ENCODE measurements at regions not wholly inside any gene's neighbourhood (a gene's known extent, or its start where the extent isn't known, plus 50 kb on each side); places are given as distances from the start of the nearest gene placed in this dataset.

DNA sequence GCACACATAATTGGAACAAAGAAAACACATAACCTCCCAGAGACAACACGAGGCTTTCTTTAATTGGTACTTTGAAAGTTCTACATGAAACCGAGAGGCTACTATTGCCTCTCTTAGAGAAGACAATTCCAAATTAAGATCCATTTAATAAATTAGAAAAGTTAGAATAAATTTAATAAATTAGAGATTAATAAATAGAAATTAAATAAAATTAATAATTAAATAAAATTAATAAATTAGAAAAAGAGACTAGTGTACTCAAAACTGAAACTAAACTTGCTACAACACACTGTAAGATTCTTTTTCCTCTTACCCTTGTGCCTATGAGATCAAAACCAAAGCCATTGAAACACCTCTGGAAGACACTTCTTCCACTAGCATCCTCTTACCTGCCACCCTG, 199.0 kb downstream of the URB2 start:
- no peak for DNase-seq

DNA sequence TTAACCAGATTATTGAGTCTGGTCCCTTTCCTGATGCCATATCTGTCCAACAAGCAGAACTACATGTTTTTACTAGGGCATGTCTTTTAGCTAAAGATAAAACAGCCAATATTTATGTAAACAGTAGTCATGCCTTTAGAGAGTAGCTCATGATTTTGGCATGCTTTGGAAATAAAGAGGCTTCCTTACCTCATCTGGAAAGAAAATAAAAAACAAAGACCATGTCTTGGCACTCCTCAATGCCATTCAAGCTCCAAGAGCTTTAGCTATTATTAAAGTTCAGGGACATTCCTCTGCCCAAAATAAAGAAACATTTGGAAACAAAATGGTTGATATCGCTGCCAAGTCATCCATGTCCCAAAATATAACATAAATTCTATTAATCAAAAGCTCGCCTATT, 202.4 kb downstream of the URB2 start:
- DNase-seq = no peak

DNA sequence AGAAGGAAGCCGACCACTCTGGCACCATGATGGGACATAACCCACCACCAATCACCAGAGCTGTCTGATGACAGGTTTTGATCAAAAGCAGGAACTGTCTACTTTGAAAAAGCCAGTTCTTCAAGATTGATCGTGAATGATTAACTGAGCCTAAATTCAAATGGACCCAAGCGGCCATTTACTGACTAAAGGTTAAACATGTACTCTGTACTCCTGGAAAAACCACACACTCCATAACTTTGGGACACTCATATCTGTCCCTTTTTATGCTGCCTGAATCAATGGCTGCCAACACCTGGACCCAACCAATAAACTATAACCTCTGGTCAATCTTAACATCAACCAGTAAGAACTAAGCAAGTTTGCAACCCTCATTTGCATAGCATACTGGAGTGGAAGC, 206.6 kb downstream of the URB2 start:
- DNase-seq = no peak

DNA sequence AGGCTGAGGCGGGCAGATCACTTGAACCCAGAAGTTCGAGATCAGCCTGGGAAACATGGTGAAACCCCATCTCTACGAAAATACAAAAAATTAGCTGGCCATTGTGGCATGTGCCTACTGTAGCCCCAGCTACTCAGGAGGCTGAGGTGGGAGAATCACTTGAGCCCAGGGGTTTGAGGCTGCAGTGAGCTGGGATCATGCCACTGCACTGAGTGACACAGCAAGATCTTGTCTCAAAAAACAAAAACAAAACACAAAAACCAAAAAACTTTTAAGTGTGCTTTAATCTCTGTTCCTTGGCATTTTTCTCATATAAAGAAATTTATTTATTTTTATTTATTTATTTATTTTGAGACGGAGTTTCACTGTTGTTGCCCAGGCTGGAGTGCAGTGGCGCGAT, 208.2 kb downstream of the URB2 start:
- no peak for DNase-seq

DNA sequence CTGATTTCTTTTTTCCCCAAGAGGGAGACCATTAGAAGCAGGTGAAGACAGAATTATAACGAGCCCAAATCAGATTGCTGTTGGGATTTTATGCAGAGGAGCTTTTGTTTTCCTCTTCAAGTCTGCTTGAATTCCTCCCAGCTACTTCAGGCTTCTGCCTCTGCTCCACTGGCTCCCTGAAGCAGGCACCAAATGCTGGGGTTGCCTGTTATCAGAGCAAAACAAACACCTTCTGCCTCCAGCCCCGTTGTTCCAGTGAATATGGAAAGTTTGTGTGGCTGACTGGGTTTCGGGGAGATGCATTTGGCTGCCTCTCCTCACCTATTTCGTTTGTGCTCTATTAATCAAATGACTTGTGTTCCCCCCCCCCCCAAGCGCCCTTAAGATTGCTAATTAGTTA, 209.2 kb downstream of the URB2 start:
- DNase-seq = no peak

DNA sequence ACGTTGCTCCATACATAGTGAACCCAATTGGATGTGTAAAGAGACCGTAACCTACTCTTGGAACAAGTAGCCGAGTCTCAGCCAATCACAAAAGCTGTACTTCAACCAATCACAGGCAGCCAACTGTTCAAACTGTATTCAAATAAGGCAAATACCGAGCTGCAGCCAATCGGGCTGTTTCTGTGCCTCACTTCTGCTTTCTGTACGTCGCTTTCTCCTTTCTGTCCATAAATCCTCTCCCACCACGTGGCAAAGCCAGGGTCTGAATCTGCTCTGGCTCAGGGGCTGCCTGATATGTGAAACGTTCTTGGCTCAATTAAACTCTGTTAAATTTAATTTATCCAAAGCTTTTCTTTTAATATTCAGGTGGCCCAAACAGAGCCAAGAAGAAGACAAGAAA, 210.3 kb downstream of the URB2 start:
- DNase-seq = no peak

DNA sequence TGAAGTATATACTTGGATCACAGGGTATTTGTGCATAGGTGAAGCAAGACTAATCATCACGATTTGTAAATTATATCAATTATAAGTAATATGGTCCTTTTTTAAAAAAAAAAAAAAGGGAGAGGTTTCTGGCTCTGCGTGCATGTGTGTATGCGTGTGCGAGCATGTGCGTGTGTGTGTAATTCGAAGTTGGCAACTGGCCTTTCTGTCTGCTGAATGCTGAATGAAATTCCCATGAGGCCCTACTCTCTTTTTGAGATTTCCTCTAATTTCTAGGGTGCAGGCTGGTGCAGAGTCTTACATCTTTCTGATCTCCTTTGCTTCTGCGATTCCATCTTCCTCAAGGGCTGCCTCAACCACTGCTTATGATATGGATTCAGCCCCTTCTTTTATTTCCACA, 212.2 kb downstream of the URB2 start:
- no peak for DNase-seq

DNA sequence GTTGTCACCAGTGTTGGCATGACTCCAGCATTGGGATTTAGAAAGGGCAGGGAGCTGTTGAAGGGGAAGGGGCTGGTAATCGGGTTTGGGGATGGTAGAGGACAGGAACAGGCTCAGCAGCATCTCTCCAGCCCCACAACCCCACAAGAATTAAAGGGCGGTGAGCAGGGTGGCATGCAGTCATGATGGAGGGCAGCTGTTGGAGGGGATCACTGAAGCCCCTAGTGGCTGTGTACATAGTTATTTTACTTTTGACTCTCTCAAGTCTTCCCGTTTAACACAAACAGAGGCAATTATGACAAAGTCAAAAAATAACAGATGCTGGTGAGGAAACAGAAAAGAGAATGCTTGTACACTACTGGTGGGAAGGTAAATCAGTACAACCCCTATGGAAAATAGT, 213.8 kb downstream of the URB2 start:
- no peak for DNase-seq

DNA sequence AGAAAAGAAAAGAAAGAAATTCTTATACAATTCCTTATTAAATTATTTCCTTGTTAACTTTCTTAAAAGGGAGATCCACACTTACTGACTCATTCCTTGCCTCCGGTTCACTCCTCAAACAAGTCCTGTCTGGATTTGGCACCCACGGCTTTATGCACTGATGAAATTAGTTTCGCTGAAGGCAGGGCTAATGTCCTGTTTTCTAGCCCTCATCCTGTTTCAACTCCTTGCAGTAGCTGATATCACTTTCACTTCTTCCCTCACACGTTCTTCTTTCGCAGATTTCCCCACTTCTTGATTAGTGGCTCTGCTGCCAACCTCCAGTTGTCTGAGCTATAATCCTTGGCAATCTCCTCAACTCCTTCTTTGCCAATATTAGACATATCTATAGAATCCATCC, 215.2 kb downstream of the URB2 start:
- no peak for DNase-seq

DNA sequence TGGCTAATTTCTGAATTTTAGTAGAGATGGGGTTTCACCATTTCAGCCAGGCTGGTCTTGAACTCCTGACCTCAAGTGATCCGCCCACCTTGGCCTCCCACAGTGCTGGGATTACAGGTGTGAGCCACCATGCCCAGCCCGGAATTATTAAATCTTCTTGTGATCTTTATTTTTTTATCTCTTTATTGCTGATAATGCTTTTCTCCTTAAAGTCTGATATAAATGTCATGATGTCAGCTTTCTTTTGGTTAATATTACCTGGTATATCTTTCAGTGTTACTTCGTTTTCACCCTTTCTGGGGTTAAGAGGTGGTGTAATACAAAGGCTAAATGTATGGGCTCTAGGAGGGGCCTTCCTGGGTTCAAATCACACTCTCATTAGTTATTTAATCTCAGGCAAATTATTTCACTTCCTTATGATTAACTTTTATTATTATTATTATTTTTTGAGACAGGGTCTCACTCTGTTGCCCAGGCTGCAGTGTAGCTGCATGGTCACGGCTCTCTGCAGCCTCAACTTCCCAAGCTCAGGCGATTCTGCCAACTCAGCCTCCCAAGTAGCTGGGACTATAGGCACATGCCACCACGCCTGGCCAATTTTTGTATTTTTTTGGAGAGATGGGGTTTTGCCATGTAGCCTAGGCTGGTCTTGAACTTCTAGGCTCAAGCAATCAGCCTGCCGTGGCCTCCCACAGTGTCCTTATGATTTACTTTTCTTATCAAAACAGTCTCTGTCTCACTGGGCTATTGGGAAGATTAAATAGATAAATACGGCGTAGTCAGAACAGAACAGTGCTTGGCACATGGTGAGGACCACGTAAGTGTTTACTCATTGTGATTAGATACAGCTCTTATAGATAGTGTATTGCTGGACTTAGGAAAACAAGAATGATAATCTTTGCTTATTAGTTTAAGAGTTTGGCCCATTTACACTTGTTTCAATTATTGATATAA, 216.5 kb downstream of the URB2 start:
- no peak for DNase-seq

DNA sequence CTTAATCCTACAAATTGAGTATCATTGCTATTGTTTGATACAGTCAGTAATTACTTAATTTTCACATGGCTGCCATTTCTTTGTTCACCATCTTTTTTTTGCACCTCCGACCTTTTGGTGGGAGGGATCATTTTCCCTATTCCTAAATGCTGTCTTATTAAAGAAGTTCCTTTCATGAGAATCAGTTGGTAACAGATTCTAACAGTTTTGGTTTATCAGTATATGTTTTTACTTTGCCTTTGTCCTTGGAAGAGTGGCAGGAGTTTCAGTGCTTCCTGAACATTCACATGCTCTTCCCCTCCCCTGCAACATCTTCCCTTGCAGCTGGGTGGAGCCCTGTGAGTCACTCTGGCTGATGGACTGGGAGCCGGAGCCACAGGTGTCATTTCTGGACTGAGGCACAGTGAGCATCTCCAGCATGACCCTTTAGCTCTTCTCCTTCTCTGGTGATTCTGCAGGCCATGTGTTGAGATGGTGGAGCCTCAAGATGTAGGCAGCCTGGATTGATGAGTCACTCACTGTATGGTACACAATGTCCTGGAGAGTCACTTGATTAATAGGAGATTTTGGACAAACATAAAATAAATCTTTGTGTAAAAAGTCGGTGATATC, 217.7 kb downstream of the URB2 start:
- no peak for DNase-seq

DNA sequence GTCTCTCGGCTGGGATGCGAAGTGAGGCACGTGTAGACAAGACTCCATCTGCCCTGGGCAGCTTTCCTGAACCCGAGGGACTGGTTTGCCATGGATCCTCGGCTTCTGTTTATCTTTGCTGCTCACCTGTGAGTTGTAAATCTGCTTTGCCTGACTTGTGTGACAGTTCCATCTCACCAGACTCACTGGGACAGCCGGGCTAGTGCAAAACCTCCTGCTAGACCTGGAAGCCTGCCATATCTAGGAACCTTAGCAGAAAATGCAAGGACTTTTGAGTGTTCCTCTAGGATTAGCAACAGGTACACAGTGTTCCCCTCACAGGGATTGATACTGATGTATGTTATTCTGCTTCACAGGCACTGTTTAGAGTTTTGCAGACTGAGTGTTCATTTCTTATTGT, 218.6 kb downstream of the URB2 start:
- no peak for DNase-seq

DNA sequence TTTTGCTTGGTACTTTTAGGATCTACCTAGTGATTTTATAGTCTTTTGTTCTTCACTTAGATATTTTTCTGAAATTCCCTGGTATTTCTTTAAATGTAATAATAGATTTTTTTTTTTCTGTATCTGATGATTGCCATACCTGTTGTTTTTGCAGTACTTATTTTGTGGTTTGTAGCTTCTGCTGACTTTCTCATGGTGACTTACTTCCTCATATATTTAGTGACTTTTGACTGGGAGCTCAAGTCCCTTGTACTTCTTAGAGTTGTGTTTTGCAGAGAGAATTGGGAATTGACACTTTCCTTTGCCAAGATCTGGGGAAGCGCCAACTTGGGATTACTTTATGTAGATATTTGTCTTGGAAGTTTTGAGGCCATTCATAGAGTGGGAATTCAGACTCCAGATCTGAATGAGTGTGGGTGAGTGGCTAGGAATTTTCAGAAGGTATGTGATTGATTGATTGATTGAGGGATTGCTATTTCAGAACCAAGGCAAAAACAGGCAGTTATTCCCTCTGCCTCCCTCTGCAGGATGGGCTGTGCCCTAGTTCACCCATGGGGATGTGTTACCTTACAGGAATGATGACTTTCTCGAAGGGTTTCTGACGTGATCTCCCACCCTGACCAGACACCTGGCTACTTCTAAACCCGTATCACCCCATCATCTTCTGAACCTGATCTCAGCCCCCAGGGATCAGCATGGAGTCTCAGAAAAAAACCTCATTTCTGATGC, 219.5 kb downstream of the URB2 start:
- DNase-seq = no peak

DNA sequence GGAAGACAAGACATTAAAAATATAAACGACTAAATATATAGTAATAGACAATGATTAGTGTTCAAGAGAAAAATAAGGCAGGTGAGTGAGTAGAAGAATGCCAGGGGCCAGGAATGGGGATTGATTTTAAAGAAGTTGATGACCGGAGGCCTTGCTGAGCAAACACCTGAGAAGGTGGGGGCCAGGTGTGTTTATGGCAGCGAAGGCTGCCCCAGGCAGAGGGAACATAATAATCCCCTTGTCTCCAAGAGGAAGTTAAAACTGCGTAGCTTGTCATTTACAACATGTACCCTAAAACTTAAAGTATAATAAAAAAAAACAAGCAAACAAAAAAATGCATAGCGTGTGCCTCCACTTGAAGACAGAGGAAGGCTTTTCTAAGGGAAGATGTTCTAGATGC, 220.3 kb downstream of the URB2 start:
- DNase-seq = no peak

DNA sequence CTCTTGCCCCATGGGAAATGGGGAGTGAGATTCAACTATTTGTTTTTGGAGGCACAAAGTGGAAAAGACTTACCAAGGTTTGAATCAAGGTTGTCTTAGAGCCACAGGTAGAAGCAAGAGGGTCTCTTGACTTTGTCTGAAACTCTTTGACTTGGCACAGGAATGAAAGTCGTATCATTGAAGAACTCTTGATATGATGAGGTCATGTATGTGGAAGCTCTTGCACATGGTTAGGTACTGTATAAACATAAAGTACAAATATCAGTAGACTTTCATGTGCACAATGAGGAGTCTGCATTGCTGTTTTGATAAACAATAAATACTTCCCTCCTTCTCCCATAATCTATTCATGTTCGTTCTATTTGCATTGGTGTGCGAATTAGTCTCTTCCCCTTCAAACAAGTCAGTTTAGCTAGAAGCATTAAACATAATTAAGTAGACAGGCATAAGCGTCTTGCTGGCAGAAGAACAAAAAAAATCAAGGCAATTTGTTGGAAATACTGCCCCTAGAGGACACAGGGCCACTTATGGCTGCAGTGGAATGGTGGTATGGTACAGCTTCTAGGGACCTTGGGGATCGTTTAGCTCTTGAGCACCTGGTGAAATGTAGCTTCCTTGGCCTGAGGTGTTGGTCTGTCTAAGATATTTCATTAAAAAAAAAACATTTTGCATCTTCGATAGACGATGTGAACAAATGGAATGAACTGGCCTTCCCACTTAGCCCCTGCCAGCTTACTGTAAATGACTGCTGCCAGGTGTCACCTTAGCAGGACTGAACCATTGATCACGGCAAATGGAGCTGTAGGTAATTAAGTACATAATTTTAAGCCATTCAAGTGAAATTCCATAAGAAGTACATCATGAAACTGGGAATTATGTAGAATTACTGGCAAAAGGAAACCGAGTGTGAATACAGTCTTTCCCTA, 218.0 kb upstream of the GALNT2 start:
- DNase-seq = peak; percentile 52

DNA sequence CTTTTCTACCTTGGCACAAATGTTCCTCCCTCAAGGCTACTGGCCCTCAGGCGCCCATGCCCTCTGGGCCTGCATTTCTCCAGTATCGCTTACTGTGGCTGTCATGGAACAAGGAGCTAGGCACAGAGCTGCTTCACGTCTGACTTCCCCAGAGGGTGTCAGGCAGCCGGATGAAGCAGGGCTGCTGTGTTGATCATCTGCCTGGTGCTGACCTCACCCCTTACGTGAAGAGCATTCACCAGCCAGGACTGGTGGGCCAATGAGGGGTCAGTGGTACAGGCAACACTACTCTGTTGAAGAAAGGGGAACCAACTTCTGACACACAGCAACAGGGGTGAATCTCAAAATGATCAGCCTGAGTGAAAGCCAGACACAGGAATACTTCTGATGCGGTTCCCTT, 215.5 kb upstream of the GALNT2 start:
- no peak for DNase-seq

DNA sequence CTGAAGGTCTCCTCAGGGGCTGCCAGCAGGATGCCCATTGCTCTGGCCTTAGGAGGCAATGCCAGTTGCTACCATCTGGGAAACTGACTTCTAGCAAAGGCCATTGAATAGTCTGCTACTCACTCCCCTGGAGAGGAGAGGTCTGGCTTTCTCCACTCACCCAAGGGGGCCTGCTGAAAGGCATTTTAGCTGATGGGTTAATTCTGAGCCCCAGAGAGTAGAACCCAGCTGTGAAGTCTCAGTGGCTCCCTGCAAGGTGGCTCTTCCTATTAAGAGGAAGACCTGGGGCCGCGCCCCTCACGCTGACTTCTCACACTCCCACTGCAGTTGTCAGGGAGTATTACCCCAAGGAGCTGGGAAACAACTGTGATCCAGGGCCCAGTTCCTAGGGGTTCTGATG, 213.3 kb upstream of the GALNT2 start:
- DNase-seq = no peak

DNA sequence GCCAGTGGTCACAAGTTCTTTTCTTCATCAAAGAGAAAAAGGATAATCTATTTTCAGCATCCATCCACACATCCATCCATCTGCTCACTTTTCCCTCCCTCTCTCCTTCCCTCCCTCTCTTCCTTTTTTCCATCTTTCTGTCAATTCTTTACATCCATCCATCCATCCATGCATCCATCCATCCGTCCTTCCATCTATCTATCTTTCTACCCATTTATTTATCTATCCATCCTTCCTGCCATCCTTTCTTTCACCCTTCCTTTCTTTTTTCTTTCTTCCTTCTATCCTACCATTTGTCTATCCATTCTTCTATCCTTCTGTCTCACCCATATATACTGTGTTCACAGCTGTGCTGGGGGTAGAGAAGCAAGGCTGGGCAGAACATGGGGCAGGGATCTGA, 212.4 kb upstream of the GALNT2 start:
- no peak for DNase-seq

DNA sequence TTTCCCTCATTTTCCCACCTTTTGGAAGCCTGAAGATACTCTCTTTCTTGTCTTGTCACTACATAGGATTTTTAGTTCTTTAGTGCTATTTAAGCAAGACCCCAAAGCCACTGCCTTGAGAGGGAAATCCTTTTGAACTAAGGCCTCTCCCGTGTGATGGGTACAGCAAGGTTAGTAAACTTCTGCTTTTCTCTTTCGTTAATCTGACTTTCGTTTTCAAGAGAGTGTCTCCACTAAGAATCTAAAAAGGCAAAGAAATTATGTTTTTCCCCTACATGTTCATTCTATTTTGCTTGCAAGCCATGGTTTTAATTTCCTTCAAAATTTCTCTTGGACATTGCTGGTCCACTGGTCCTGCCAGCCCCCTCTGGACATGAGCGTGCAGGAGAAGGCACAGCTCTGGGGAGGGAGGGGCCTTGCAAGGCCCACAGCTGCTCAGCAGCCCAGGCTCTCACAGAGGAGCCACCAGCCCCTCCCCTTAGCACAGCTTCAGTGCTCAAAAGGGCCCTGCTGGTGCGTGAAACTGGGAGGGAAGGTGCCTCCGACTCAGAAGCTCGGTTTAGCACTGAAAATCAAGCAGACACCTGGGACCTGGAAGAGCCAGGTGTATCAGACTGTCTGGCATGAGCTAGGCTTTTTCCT, 210.9 kb upstream of the GALNT2 start:
- no peak for DNase-seq

DNA sequence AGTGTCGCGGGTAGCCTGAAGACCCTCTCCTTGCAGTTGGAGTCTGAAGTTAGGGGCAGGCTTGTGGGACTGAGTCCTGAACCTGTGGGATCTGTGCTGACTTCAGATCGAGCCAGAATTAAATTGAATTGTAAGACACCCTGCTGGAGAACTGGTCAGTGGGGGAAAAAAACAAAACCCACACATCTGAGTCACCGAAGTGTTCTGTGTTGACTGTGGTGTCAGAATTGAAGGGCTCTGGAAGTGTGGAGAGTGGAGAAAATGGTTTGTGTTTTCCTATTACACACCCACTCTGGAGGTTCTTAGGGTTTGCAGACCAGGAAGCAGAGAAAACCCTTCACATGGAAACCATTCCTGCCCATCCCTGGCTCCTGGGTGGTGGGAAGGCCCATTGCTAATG, 209.5 kb upstream of the GALNT2 start:
- no peak for DNase-seq

DNA sequence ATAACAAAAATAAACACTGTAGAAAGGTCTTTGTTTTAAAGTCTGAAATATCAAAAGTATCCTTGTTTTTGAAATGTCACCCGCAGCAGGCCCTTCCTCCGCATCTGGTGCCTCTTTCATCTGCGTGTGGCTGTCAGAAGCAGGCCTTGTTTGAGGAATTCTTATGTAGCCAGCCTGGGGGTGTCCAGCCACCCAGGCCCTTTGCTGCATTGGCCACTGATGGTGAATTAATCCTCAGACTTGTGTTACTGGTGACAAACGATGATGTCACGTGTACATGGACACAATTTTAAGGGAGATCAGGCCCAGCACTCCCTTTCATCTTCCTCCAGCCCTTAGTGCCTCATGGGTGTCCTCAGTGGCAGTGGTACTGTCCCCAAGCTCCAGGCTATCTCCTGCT, 208.0 kb upstream of the GALNT2 start:
- DNase-seq = no peak

DNA sequence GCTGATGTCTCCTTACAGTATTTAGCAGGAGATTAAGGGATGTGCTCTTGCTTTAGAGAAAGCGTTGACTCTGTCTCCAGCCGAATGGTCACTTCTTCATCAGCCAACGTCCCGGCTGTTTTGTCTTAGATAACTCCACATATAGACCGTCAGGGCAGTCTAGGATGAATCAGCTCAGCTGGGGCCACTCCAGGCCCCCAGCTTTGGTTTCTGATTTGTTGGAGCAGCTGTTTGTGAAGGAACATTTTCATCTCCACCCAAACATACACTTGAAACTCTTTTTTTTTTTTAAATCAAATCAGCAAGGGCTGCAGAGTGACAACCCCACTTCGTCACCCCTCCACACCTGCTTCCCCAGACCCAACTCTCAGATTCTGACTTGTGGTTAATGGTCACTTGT, 206.1 kb upstream of the GALNT2 start:
- DNase-seq = no peak
